ENCODE measurements at regions not wholly inside any gene's neighbourhood (a gene's known extent, or its start where the extent isn't known, plus 50 kb on each side); places are given as distances from the start of the nearest gene placed in this dataset.

DNA sequence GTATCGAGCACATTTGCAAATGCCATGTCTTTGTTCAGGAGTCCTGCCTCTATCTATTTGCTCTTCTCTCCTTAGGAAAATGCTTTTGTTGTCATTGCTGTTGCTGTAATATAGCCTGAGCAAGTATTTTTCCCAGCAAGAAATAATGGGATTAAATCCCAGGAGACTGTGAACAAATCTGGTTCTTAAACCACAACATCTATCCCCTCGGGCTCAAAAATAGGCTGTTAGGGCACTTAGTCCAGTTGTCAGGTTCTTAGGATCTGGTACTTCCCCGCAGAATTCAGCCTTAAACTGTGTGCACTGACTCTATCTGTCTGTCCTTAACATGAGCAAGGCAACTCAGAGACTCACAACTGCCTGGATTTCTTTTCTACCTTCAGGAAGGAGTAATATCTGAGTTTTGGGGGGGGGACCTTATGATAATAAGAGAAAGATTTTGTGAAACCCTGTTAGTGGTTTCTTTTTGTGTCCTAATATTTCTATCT is 437.5 kb downstream of the HTR1B start:
- TF ChIP-seq, protein P1, sequence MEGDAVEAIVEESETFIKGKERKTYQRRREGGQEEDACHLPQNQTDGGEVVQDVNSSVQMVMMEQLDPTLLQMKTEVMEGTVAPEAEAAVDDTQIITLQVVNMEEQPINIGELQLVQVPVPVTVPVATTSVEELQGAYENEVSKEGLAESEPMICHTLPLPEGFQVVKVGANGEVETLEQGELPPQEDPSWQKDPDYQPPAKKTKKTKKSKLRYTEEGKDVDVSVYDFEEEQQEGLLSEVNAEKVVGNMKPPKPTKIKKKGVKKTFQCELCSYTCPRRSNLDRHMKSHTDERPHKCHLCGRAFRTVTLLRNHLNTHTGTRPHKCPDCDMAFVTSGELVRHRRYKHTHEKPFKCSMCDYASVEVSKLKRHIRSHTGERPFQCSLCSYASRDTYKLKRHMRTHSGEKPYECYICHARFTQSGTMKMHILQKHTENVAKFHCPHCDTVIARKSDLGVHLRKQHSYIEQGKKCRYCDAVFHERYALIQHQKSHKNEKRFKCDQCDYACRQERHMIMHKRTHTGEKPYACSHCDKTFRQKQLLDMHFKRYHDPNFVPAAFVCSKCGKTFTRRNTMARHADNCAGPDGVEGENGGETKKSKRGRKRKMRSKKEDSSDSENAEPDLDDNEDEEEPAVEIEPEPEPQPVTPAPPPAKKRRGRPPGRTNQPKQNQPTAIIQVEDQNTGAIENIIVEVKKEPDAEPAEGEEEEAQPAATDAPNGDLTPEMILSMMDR (IDR thresholded peaks at IDR 0.05; ENCODE audit: insufficient read depth, low read depth, low read length): no peak
- H3K4me3 ChIP-seq (ENCODE audit: low read depth, low read length): no peak overlapping the region
- DNase-seq (ENCODE audit: low read depth): no peak

- TF ChIP-seq, protein P1 (IDR thresholded peaks at IDR 0.05; ENCODE audit: insufficient read depth, low read depth, low read length): no peak
- no peak overlapping the region for H3K4me3 ChIP-seq (ENCODE audit: low read depth, low read length)
- DNase-seq (ENCODE audit: low read depth): no peak
Measured at GRCh38 chr6:77021778-77022177, 441.5 kb downstream of the HTR1B start.

- no peak for DNase-seq (ENCODE audit: low read depth)
- TF ChIP-seq, protein P1 (IDR thresholded peaks at IDR 0.05; ENCODE audit: insufficient read depth, low read depth, low read length): no peak
- H3K4me3 ChIP-seq (ENCODE audit: low read depth, low read length): no peak overlapping the region
Measured at GRCh38 chr6:77021232-77021631, 442.1 kb downstream of the HTR1B start.

- TF ChIP-seq, protein P1 (IDR thresholded peaks at IDR 0.05; ENCODE audit: insufficient read depth, low read depth, low read length): no peak
- DNase-seq (ENCODE audit: low read depth): peak; percentile 61
- no peak overlapping the region for H3K4me3 ChIP-seq (ENCODE audit: low read depth, low read length)
Measured at GRCh38 chr6:77019081-77019480, 444.2 kb downstream of the HTR1B start.

- TF ChIP-seq, protein P1 (IDR thresholded peaks at IDR 0.05; ENCODE audit: insufficient read depth, low read depth, low read length): no peak
- no peak for DNase-seq (ENCODE audit: low read depth)
- no peak overlapping the region for H3K4me3 ChIP-seq (ENCODE audit: low read depth, low read length)
Measured at GRCh38 chr6:77017537-77017936, 445.8 kb downstream of the HTR1B start.

DNA sequence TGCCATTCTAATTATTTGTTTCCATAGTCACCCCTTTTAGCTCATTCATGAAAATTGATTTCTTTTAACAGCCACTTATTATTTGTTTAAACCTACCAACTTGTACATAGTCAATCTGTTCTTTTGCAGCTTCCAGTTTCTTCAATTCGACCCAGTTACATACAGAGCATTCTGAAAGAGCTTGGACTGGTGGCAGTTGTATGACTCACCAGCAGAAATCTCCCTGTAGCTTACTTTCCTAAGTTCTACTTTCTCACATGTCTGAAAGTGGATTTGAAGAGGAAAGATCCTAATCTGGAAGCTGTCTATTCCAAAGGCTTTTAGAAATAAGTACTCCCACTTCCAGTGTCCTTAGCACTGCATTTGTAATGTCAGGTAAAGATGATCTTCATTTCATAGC is 447.9 kb downstream of the HTR1B start:
- H3K4me3 ChIP-seq (ENCODE audit: low read depth, low read length): no peak overlapping the region
- peak; percentile 80 for DNase-seq (ENCODE audit: low read depth)
- TF ChIP-seq, protein P1 (IDR thresholded peaks at IDR 0.05; ENCODE audit: insufficient read depth, low read depth, low read length): no peak

DNA sequence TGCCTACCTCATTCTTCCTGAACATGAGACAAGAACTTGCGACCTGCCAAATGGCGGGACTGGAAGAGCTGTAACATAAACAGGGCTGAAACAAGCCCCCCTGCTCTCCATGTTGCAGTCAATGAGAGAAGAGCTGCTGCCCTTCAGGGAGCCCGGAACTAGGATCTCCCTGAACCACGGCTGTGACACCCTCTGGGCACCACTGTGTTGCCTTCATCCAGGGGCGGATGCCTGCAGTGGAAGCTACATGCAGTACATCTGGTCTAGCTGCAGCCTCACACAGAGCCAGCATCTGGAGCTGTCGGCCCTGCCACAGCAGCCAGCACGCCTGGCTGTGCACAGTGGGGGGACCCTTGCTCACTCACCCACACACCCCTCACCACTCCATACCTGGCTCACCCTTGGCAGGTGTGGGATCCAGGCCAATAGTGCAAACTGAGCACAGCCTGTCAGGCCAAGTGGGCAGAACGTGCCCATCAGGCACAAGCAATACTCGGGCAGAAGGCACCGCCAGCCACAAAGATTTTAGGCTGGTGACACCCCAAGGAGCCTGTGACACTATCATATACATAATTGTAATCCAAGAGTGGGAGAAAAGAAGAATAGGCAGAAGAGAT is 451.3 kb downstream of the HTR1B start:
- TF ChIP-seq, protein P1 (IDR thresholded peaks at IDR 0.05; ENCODE audit: insufficient read depth, low read depth, low read length): no peak
- DNase-seq (ENCODE audit: low read depth): no peak
- no peak overlapping the region for H3K4me3 ChIP-seq (ENCODE audit: low read depth, low read length)
